ENCODE measurements at regions not wholly inside any gene's neighbourhood (a gene's known extent, or its start where the extent isn't known, plus 50 kb on each side); places are given as distances from the start of the nearest gene placed in this dataset.

GRCh38 chr2:16135913-16136310 lies 195.6 kb downstream of the MYCN start:
- TF ChIP-seq, protein P1, sequence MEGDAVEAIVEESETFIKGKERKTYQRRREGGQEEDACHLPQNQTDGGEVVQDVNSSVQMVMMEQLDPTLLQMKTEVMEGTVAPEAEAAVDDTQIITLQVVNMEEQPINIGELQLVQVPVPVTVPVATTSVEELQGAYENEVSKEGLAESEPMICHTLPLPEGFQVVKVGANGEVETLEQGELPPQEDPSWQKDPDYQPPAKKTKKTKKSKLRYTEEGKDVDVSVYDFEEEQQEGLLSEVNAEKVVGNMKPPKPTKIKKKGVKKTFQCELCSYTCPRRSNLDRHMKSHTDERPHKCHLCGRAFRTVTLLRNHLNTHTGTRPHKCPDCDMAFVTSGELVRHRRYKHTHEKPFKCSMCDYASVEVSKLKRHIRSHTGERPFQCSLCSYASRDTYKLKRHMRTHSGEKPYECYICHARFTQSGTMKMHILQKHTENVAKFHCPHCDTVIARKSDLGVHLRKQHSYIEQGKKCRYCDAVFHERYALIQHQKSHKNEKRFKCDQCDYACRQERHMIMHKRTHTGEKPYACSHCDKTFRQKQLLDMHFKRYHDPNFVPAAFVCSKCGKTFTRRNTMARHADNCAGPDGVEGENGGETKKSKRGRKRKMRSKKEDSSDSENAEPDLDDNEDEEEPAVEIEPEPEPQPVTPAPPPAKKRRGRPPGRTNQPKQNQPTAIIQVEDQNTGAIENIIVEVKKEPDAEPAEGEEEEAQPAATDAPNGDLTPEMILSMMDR (conservative IDR thresholded peaks at IDR 0.05; ENCODE audit: low read depth, low read length): no peak
- TF ChIP-seq POLR2A (IDR thresholded peaks at IDR 0.05; ENCODE audit: low read depth, low read length) (no peak), CHD1 (IDR thresholded peaks at IDR 0.05; ENCODE audit: low read depth, low read length) (no peak), RFX5 (IDR thresholded peaks at IDR 0.05; ENCODE audit: low read depth, low read length) (no peak), BHLHE40 (IDR thresholded peaks at IDR 0.05; ENCODE audit: low read depth, low read length) (no peak), SMC3 (IDR thresholded peaks at IDR 0.05; ENCODE audit: low read depth, low read length) (no peak), MAZ (IDR thresholded peaks at IDR 0.05; ENCODE audit: borderline replicate concordance, low read depth, low read length) (no peak), RAD21 (IDR thresholded peaks at IDR 0.05; ENCODE audit: low read length) (no peak), MAFK (IDR thresholded peaks at IDR 0.05; ENCODE audit: low read depth, low read length) (no peak), MXI1 (IDR thresholded peaks at IDR 0.05; ENCODE audit: borderline replicate concordance, low read depth, low read length) (no peak), CEBPB (IDR thresholded peaks at IDR 0.05; ENCODE audit: low read depth, low read length) (no peak), NFE2L2 (IDR thresholded peaks at IDR 0.05; ENCODE audit: low read depth, low read length) (no peak), RCOR1 (IDR thresholded peaks at IDR 0.05; ENCODE audit: insufficient replicate concordance, low read length) (no peak)
- TF ChIP-seq, protein P2, sequence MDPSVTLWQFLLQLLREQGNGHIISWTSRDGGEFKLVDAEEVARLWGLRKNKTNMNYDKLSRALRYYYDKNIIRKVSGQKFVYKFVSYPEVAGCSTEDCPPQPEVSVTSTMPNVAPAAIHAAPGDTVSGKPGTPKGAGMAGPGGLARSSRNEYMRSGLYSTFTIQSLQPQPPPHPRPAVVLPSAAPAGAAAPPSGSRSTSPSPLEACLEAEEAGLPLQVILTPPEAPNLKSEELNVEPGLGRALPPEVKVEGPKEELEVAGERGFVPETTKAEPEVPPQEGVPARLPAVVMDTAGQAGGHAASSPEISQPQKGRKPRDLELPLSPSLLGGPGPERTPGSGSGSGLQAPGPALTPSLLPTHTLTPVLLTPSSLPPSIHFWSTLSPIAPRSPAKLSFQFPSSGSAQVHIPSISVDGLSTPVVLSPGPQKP (IDR thresholded peaks at IDR 0.05; ENCODE audit: borderline replicate concordance, low read depth, low read length): no peak

Measured in IMR-90 (cell line).